WTC11 (cell line): ENCODE measurements at regions not wholly inside any gene's neighbourhood (a gene's known extent, or its start where the extent isn't known, plus 50 kb on each side); places are given as distances from the start of the nearest gene placed in this dataset.

Experiments
- ATAC-seq: fragments of 200-7000 bp; cut with Tn5 transposase; 2 replicates; pipeline ENCODE4 v1.10.0; 2021; ENCODE audit warnings: mild to moderate bottlenecking, moderate library complexity
- CTCF ChIA-PET: fragments of 300-600 bp; sonication (Branson Sonifier 250); formaldehyde crosslinking; loops from one replicate; lab custom pipeline; 2021; ENCODE audit warnings: antibody characterized with exemption; lab: Charles Lee
- POLR2A ChIA-PET: fragments of 350-600 bp; sonication (Branson Sonifier 250); formaldehyde crosslinking; loops from one replicate; lab custom pipeline; 2021; ENCODE audit warnings: antibody characterized with exemption; lab: Charles Lee
- DNase-seq: peaks from one replicate; pipeline ENCODE4 v3.0.0; 2021; ENCODE audit warnings: low spot score
- H3K27ac Mint-ChIP-seq: 2 replicates; pipeline ENCODE4 v1.8.0; 2021; ENCODE audit warnings: mixed read lengths
- H3K27me3 Mint-ChIP-seq: 2 replicates; pipeline ENCODE4 v1.8.0; 2021; ENCODE audit warnings: low read depth, mild to moderate bottlenecking, moderate library complexity, mixed read lengths
- H3K36me3 Mint-ChIP-seq: 2 replicates; pipeline ENCODE4 v1.8.0; 2021; ENCODE audit warnings: mixed read lengths
- H3K4me1 Mint-ChIP-seq: 2 replicates; pipeline ENCODE4 v1.8.0; 2022; ENCODE audit warnings: mixed read lengths
- H3K4me3 Mint-ChIP-seq: 2 replicates; pipeline ENCODE4 v1.8.0; 2021; ENCODE audit warnings: mild to moderate bottlenecking, moderate library complexity, mixed read lengths
- H3K9me3 Mint-ChIP-seq: 2 replicates; pipeline ENCODE4 v1.8.0; 2021; ENCODE audit warnings: mixed read lengths
- ATF1 ChIP-seq: sonication (generic); formaldehyde crosslinking; IDR thresholded peaks from 2 replicates; pipeline ENCODE4 v1.8.1; 2023; ENCODE audit warnings: mild to moderate bottlenecking, moderate library complexity, missing genetic modification reagents
- CTCF ChIP-seq: fragments of 200-600 bp; IDR thresholded peaks from 2 replicates; pipeline ENCODE4 v1.8.0; 2022; ENCODE audit warnings: antibody characterized with exemption
- E2F1 ChIP-seq: sonication (generic); formaldehyde crosslinking; IDR thresholded peaks from 2 replicates; pipeline ENCODE4 v1.8.0; 2022; ENCODE audit warnings: mild to moderate bottlenecking, missing genetic modification reagents
- ERG ChIP-seq: fragments of 250-450 bp; sonication (Bioruptor Pico); IDR thresholded peaks from 2 replicates; pipeline ENCODE4 v1.8.0; 2021; ENCODE audit warnings: mild to moderate bottlenecking
- FOXK1 ChIP-seq: sonication (generic); formaldehyde crosslinking; IDR thresholded peaks from 2 replicates; pipeline ENCODE4 v1.8.0; 2022; ENCODE audit warnings: mild to moderate bottlenecking, moderate library complexity, missing genetic modification reagents
- FOXP4 ChIP-seq: sonication (generic); formaldehyde crosslinking; IDR thresholded peaks from 2 replicates; pipeline ENCODE4 v1.8.0; 2022; ENCODE audit warnings: mild to moderate bottlenecking, missing genetic modification reagents
- HMGXB4 ChIP-seq: sonication (generic); formaldehyde crosslinking; IDR thresholded peaks from 2 replicates; pipeline ENCODE4 v1.8.1; 2023; ENCODE audit warnings: mild to moderate bottlenecking, moderate library complexity, missing genetic modification reagents
- JAZF1 ChIP-seq: fragments of 250-450 bp; sonication (Bioruptor Pico); IDR thresholded peaks from 2 replicates; pipeline ENCODE4 v1.9.0; 2021; ENCODE audit warnings: moderate library complexity, mild to moderate bottlenecking, inconsistent platforms
- MAX ChIP-seq: sonication (generic); formaldehyde crosslinking; IDR thresholded peaks from 2 replicates; pipeline ENCODE4 v1.8.0; 2022; ENCODE audit warnings: mild to moderate bottlenecking, missing genetic modification reagents
- PRRX2 ChIP-seq: fragments of 250-450 bp; sonication (Bioruptor Pico); IDR thresholded peaks from 2 replicates; pipeline ENCODE4 v1.8.0; 2021; ENCODE audit warnings: mild to moderate bottlenecking
- RELA ChIP-seq: sonication (generic); formaldehyde crosslinking; IDR thresholded peaks from 2 replicates; pipeline ENCODE4 v1.8.1; 2022; ENCODE audit warnings: missing genetic modification reagents, mild to moderate bottlenecking, borderline replicate concordance
- SMAD4 ChIP-seq: sonication (generic); formaldehyde crosslinking; IDR thresholded peaks from 2 replicates; pipeline ENCODE4 v1.8.0; 2022; ENCODE audit warnings: mild to moderate bottlenecking, missing genetic modification reagents
- SOX15 ChIP-seq: fragments of 250-450 bp; sonication (Bioruptor Pico); IDR thresholded peaks from 2 replicates; pipeline ENCODE4 v1.9.0; 2021; ENCODE audit warnings: mild to moderate bottlenecking
- TEAD4 ChIP-seq: sonication (generic); formaldehyde crosslinking; IDR thresholded peaks from 2 replicates; pipeline ENCODE4 v1.8.0; 2022; ENCODE audit warnings: mild to moderate bottlenecking, missing genetic modification reagents
- USF1 ChIP-seq: sonication (generic); formaldehyde crosslinking; IDR thresholded peaks from 2 replicates; pipeline ENCODE4 v1.8.0; 2022; ENCODE audit warnings: mild to moderate bottlenecking, missing genetic modification reagents
- ZBTB43 ChIP-seq: sonication (generic); formaldehyde crosslinking; IDR thresholded peaks from 2 replicates; pipeline ENCODE4 v1.8.1; 2023; ENCODE audit warnings: mild to moderate bottlenecking, missing genetic modification reagents
- ZNF232 ChIP-seq: sonication (generic); formaldehyde crosslinking; IDR thresholded peaks from 2 replicates; pipeline ENCODE4 v1.8.0; 2022; ENCODE audit warnings: mild to moderate bottlenecking, missing genetic modification reagents
- ZNF281 ChIP-seq: sonication (generic); formaldehyde crosslinking; IDR thresholded peaks from 2 replicates; pipeline ENCODE4 v1.8.0; 2023; ENCODE audit warnings: mild to moderate bottlenecking, missing genetic modification reagents
- ZNF396 ChIP-seq: fragments of 250-450 bp; sonication (Bioruptor Pico); IDR thresholded peaks from 2 replicates; pipeline ENCODE4 v1.8.0; 2021; ENCODE audit warnings: mild to moderate bottlenecking, moderate library complexity, borderline replicate concordance

- CTCF ChIA-PET: no interaction called here
- H3K27me3 Mint-ChIP-seq: peaks cover 5% of the 10 kb centered on the region
- no peak for ATAC-seq
- POLR2A ChIA-PET: no interaction called here
- no peak overlapping the region for H3K27ac Mint-ChIP-seq
- TF ChIP-seq HMGXB4 (CRISPR knock-in tag): no peak
- TF ChIP-seq FOXK1 (CRISPR knock-in tag): no peak
- no peak for TF ChIP-seq ERG (CRISPR knock-in tag)
- TF ChIP-seq ZNF396: no peak
- no peak for TF ChIP-seq PRRX2 (CRISPR knock-in tag)
- no peak for TF ChIP-seq TEAD4
- no peak for TF ChIP-seq E2F1 (CRISPR knock-in tag)
- no peak for TF ChIP-seq SOX15 (CRISPR knock-in tag)
- TF ChIP-seq ATF1 (CRISPR knock-in tag): no peak
- no peak for TF ChIP-seq RELA
- no peak for TF ChIP-seq USF1 (CRISPR knock-in tag)
- no peak for TF ChIP-seq ZNF232 (CRISPR knock-in tag)
- no peak for TF ChIP-seq ZBTB43 (CRISPR knock-in tag)
- no peak for TF ChIP-seq MAX (CRISPR knock-in tag)
- no peak for TF ChIP-seq CTCF
- TF ChIP-seq FOXP4 (CRISPR knock-in tag): no peak
- no peak for TF ChIP-seq JAZF1 (CRISPR knock-in tag)
- TF ChIP-seq ZNF281 (CRISPR knock-in tag): no peak
- no peak for TF ChIP-seq SMAD4 (CRISPR knock-in tag)
- TF ChIP-seq, all 79 proteins: peak for 0
- H3K4me3 Mint-ChIP-seq: no peak overlapping the region
- H3K4me1 Mint-ChIP-seq: no peaks in the 10 kb centered on the region
- no peak for DNase-seq
- H3K36me3 Mint-ChIP-seq: peaks cover 22% of the 10 kb centered on the region
- H3K9me3 Mint-ChIP-seq: peaks cover 18% of the 10 kb centered on the region
Observed at GRCh38 chr1:2856676-2857375, 55.3 kb upstream of the TTC34 start.
